Smooth muscle cell (in vitro differentiated cells): ENCODE measurements at regions not wholly inside any gene's neighbourhood (a gene's known extent, or its start where the extent isn't known, plus 50 kb on each side); places are given as distances from the start of the nearest gene placed in this dataset.
"Not testable (repeated sequence)": the region's sequence is repeated elsewhere in the genome, so short reads cannot be mapped to it uniquely, and the experiment has no call there.

Experiments used
- DNase-seq: peaks from one replicate; lab custom pipeline; 2025; ENCODE audit not compliant: unreplicated experiment; lab: John Stamatoyannopoulos, UW
- H2AFZ ChIP-seq: fragments of 200-600 bp; sonication (generic); 2 replicates; pipeline ENCODE4 v1.6.0; 2016; ENCODE audit warnings: antibody characterized with exemption, low read depth, mild to moderate bottlenecking
- H3F3A ChIP-seq: fragments of 200-600 bp; sonication (generic); 2 replicates; pipeline ENCODE4 v1.6.0; 2017; ENCODE audit warnings: antibody characterized with exemption, low read depth
- H3K27ac ChIP-seq: fragments of 200-600 bp; sonication (generic); 2 replicates; pipeline ENCODE4 v1.5.1; 2016; ENCODE audit warnings: low read depth, mild to moderate bottlenecking
- H3K27me3 ChIP-seq: fragments of 200-600 bp; sonication (generic); 2 replicates; pipeline ENCODE4 v1.6.1; 2016; ENCODE audit warnings: low read depth, mild to moderate bottlenecking
- H3K36me3 ChIP-seq: fragments of 200-600 bp; sonication (generic); 2 replicates; pipeline ENCODE4 v1.5.1; 2016; ENCODE audit warnings: low read depth
- H3K4me1 ChIP-seq: fragments of 200-600 bp; sonication (generic); 2 replicates; pipeline ENCODE4 v1.5.1; 2016; ENCODE audit warnings: low read depth
- H3K4me2 ChIP-seq: fragments of 200-600 bp; sonication (generic); 2 replicates; pipeline ENCODE4 v1.6.0; 2016; ENCODE audit warnings: mild to moderate bottlenecking
- H3K4me3 ChIP-seq: fragments of 200-600 bp; sonication (generic); 2 replicates; pipeline ENCODE4 v1.5.1; 2016; ENCODE audit warnings: mild to moderate bottlenecking
- H3K79me2 ChIP-seq: fragments of 200-600 bp; sonication (generic); 2 replicates; pipeline ENCODE4 v1.6.0; 2016; ENCODE audit warnings: low read depth, mild to moderate bottlenecking
- H3K9ac ChIP-seq: fragments of 200-600 bp; sonication (generic); 2 replicates; pipeline ENCODE4 v1.6.0; 2016; ENCODE audit warnings: low read depth
- H3K9me3 ChIP-seq: fragments of 200-600 bp; sonication (generic); replicated peaks from 2 replicates; pipeline ENCODE4 v1.5.1; 2016; ENCODE audit warnings: low read depth
- H4K20me1 ChIP-seq: fragments of 200-600 bp; sonication (generic); 2 replicates; pipeline ENCODE4 v1.6.0; 2016; ENCODE audit warnings: low read depth
- CTCF ChIP-seq: fragments of 200-600 bp; sonication (generic); IDR thresholded peaks from 2 replicates; pipeline ENCODE4 v1.5.1; 2017; ENCODE audit warnings: borderline replicate concordance, mild to moderate bottlenecking, antibody characterized with exemption; ENCODE audit not compliant: insufficient read depth, poor library complexity, severe bottlenecking
- WGBS: methylation state at CpG from one replicate; pipeline ENCODE4 v1.1.7; 2016; ENCODE audit warnings: low lambda C conversion rate; 5-methylcytosine and 5-hydroxymethylcytosine counted together

DNA sequence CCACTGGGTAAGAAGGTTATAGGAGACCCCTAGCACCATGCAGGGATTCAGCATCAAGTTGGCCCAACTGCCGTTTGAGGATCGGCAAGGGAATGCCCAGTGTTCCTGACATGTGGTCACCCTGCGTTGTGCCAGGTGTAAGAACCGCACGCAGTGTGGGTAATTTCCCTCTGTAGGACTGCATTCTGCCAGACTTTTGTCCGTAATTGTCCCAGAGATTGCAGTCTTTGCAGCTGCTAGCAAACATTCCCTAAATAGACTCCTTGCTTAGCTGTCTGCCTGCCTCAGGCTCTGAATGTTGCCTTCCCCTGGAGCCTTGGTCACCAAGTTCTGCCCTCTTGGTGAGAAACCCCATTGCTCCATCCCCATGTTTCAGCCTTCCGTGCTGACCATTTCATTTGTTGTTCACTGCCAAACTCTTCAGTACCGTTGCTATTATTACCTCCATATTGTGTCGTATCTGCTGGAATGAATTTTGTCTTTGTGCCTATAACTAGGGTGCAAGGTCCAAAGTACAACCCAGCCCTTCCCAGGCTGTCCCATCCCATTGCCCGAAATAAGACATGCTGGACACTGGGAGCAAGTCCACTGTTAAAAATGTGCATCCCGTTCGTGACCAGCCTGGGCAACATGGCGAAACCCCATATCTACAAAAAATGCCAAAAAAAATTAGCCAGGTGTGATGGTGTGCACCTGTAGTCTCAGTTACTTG lies 53.8 kb upstream of the USP9X start:
- no peak overlapping the region for H3K4me3 ChIP-seq
- no peaks in the 10 kb centered on the region for H3K9me3 ChIP-seq
- H3K79me2 ChIP-seq, result no peaks in the 10 kb centered on the region
- no peaks in the 10 kb centered on the region for H3K36me3 ChIP-seq
- H3K4me2 ChIP-seq, result no peak overlapping the region
- no peaks in the 10 kb centered on the region for H4K20me1 ChIP-seq
- no peak overlapping the region for H2AFZ ChIP-seq
- TF ChIP-seq CTCF, result no peak
- H3K4me1 ChIP-seq, result peaks cover 17% of the 10 kb centered on the region
- no peak overlapping the region for H3K9ac ChIP-seq
- 91% methylated on average over 13 of the region's 13 CpGs for WGBS
- no peak overlapping the region for H3K27ac ChIP-seq
- H3F3A ChIP-seq, result no peaks in the 10 kb centered on the region
- no peaks in the 10 kb centered on the region for H3K27me3 ChIP-seq
- no peak for DNase-seq

DNA sequence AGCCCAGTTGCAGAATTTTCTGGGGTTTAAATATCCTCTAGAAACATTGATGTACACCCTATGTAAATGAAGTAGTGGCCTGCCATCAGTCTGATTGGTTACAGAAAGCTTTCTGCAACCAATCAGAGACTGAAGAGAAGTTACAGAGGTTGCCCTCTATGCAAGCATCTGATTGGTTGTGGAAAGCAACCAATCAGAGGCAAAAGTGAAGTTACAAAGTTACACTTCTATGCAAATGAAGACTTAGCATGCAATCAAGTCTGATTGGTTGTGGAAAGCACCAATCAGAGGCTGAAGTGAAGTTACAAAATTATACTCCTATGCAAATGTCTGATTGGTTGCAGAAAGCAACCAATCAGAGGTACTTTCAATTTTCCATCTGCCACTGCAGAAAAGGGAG lies 51.9 kb upstream of the USP9X start:
- Histone ChIP-seq H3K4me1 (no peaks in the 10 kb centered on the region), H4K20me1 (no peaks in the 10 kb centered on the region), H3K9me3 (no peaks in the 10 kb centered on the region), H3K27me3 (no peaks in the 10 kb centered on the region), H3K9ac (no peak overlapping the region), H3K27ac (no peak overlapping the region), H3K36me3 (no peaks in the 10 kb centered on the region), H2AFZ (no peak overlapping the region), H3K4me2 (no peak overlapping the region), H3K79me2 (no peaks in the 10 kb centered on the region), H3F3A (no peaks in the 10 kb centered on the region), H3K4me3 (no peak overlapping the region)
- TF ChIP-seq CTCF, result no peak
- no peak for DNase-seq

DNA sequence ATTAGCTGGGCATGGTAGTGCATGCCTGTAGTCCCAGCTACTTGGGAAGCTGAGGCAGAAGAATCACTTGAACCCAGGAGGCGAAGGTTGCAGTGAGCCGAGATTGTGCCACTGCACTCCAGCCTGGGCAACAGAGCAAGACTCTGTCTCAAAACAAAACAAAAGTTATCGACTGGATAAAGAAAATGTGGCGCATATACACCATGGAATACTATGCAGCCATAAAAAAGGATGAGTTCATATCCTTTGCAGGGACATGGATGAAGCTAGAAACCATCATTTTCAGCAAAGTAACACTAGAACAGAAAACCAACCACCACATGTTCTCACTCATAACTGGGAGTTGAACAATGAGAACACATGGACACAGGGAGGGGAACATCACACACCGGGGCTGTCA lies 50.3 kb upstream of the USP9X start:
- H3K4me3 ChIP-seq, H3K9me3 ChIP-seq, H3K4me2 ChIP-seq, DNase-seq, H4K20me1 ChIP-seq, H2AFZ ChIP-seq, H3K79me2 ChIP-seq, H3K36me3 ChIP-seq, H3F3A ChIP-seq, H3K4me1 ChIP-seq, H3K9ac ChIP-seq, H3K27ac ChIP-seq, H3K27me3 ChIP-seq: not testable (repeated sequence)
- 94% methylated on average over 5 of the region's 5 CpGs for WGBS
